IPS-20b (cell line): ENCODE measurements at regions not wholly inside any gene's neighbourhood (a gene's known extent, or its start where the extent isn't known, plus 50 kb on each side); places are given as distances from the start of the nearest gene placed in this dataset.

Experiments used
- H3K27ac ChIP-seq: one replicate; pipeline ENCODE4 v1.5.1; 2013; ENCODE audit warnings: low read length
- H3K27me3 ChIP-seq: 2 replicates; pipeline ENCODE4 v1.6.1; 2013; ENCODE audit warnings: mild to moderate bottlenecking, low read length, inconsistent platforms; ENCODE audit not compliant: insufficient read depth
- H3K36me3 ChIP-seq: 2 replicates; pipeline ENCODE4 v1.6.1; 2013; ENCODE audit warnings: low read depth, mild to moderate bottlenecking, inconsistent platforms, low read length, moderate library complexity; ENCODE audit not compliant: insufficient read depth
- H3K4me1 ChIP-seq: 2 replicates; pipeline ENCODE4 v1.6.1; 2013; ENCODE audit warnings: mild to moderate bottlenecking, control low read depth, inconsistent platforms, low read length, moderate library complexity; ENCODE audit not compliant: insufficient read depth
- H3K4me3 ChIP-seq: 2 replicates; pipeline ENCODE4 v1.5.1; 2013; ENCODE audit warnings: mild to moderate bottlenecking, low read length, inconsistent platforms
- H3K9ac ChIP-seq: 2 replicates; pipeline ENCODE4 v1.6.1; 2013; ENCODE audit warnings: low read depth, mild to moderate bottlenecking, inconsistent platforms, low read length, moderate library complexity
- H3K9me3 ChIP-seq: 2 replicates; pipeline ENCODE4 v1.6.1; 2013; ENCODE audit warnings: mild to moderate bottlenecking, low read depth, low read length, inconsistent platforms; ENCODE audit not compliant: insufficient read depth

DNA sequence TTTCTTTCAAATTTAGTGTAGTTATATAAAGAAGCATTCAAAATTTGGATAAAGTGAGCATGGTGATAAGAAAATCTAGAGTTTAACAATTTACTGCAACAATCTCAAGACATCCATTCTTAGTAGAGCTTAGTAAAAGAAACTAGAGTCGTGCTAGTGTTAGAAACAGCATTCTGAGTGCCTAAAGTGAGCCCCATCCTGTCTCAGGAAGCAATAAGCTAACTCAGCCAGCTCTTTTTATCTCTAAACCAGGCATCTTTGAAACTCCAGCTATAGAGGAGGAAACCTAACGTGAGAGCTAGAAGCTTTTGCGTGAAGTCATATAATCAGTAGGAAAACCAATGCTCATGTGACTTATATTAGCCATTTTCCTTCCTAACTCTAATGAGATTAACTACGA, 1187.1 kb upstream of the EPHA6 start:
- Histone ChIP-seq H3K9me3 (no peaks in the 10 kb centered on the region), H3K4me1 (peaks cover 10% of the 10 kb centered on the region; the same call in 1 of the 2 replicates), H3K9ac (no peak overlapping the region), H3K36me3 (no peaks in the 10 kb centered on the region), H3K27me3 (no peaks in the 10 kb centered on the region), H3K4me3 (no peak overlapping the region), H3K27ac (no peak overlapping the region)

DNA sequence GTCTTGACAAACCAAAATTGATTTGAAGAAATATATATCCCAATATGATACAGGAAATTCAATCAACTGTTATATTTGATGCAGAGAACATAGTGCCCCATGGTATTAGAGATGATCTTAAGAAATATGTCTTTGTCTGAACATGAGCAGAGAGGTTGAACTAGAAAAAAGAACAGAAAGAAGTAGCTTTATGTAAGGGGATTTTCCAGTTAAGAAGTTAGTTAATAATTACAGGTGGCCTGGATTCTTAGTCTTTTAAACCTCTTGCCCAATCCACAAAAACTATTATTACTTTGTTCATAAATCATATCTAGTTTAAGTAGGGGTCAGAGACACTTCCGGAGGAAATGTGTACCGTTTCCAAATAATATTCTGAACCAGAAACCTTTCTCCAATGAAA, 1186.7 kb upstream of the EPHA6 start:
- H3K27me3 ChIP-seq = no peaks in the 10 kb centered on the region
- no peak overlapping the region for H3K27ac ChIP-seq
- no peaks in the 10 kb centered on the region for H3K9me3 ChIP-seq
- H3K4me3 ChIP-seq = no peak overlapping the region
- peaks cover 10% of the 10 kb centered on the region; the same call in 1 of the 2 replicates for H3K4me1 ChIP-seq
- no peak overlapping the region for H3K9ac ChIP-seq
- no peaks in the 10 kb centered on the region for H3K36me3 ChIP-seq

DNA sequence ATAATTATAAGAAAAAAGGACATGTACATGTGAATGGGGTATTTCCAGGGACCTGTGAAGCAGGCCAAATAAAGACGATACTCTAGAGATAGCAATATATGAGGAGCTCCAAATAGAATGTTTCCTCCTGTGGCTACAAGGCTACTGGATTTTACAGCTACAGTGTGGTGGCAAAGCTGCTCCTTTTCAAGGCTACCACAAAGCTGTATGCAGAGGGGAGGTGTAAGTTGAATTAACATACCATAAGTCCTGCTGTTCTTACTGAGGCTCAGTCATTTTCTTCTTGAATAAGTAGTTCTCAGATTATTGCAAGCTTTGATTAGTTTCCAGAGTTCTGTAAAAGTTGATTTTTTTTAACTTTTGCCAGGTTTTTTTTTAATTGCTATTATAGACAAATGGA, 1184.6 kb upstream of the EPHA6 start:
- H3K9ac ChIP-seq = no peak overlapping the region
- no peaks in the 10 kb centered on the region for H3K36me3 ChIP-seq
- H3K4me3 ChIP-seq = no peak overlapping the region
- H3K9me3 ChIP-seq = no peaks in the 10 kb centered on the region
- peaks cover 10% of the 10 kb centered on the region; the same call in 1 of the 2 replicates for H3K4me1 ChIP-seq
- no peak overlapping the region for H3K27ac ChIP-seq
- H3K27me3 ChIP-seq = no peaks in the 10 kb centered on the region

DNA sequence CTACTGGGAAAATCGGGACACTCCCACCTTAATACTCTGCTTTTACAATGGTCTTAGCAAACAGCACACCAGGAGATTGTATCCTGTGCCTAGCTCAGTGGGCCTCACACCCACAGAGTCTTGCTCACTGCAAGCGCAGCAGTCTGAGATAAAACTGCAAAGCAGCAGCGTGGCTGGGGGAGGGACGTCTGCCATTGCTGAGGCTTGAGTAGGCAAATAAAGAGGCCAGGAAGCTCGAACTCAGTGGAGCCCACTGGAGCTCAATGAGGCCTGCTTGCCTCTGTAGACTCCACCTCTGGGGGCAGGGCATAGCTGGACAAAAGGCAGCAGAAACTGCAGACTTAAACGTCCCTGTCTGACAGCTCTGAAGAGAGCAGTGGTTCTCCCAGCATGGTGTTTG, 1169.1 kb upstream of the EPHA6 start:
- H3K9me3 ChIP-seq = peaks cover 8% of the 10 kb centered on the region
- H3K27me3 ChIP-seq = no peaks in the 10 kb centered on the region
- H3K9ac ChIP-seq = no peak overlapping the region
- no peak overlapping the region for H3K4me3 ChIP-seq
- H3K36me3 ChIP-seq = no peaks in the 10 kb centered on the region
- H3K4me1 ChIP-seq = no peaks in the 10 kb centered on the region
- H3K27ac ChIP-seq = no peak overlapping the region

DNA sequence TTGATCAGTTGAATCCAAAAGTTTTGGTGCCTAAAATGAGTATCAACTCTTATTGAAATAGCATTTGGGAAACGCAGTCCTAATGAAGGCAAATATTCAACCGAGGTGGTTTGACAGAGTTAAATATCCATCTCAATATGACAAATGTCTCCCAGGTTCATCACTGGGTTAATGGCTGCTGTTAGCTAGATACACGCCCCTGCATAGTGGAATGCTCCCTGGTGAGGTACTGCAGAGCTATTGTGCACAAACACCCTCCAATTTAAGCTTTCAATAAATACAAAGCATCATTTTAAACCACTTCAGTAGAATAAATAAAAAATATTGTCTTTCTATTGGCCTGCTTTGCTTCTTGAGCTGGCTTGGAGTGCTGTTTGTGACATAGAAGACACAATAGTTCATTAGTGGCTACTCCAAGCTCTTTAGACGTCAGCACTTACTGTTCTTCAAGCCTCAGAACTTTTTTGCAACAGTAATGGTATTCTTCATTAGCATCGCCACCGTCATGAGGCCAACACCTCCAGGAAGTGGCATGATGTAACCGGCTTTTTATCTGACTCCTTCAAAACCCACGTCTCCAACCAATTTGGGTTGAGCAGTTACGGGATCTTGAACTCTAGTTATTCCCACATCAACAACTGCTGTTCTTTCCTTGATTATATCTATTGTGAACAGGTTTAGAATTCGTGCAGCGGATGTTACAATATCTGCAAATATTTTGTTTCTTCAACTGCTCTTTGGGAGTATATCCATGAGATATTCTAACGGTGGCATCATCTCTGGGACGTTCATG, 1159.6 kb upstream of the EPHA6 start:
- no peaks in the 10 kb centered on the region for H3K36me3 ChIP-seq
- H3K27me3 ChIP-seq = no peaks in the 10 kb centered on the region
- no peaks in the 10 kb centered on the region for H3K4me1 ChIP-seq
- H3K9ac ChIP-seq = no peak overlapping the region
- no peak overlapping the region for H3K27ac ChIP-seq
- no peaks in the 10 kb centered on the region for H3K9me3 ChIP-seq
- H3K4me3 ChIP-seq = no peak overlapping the region

DNA sequence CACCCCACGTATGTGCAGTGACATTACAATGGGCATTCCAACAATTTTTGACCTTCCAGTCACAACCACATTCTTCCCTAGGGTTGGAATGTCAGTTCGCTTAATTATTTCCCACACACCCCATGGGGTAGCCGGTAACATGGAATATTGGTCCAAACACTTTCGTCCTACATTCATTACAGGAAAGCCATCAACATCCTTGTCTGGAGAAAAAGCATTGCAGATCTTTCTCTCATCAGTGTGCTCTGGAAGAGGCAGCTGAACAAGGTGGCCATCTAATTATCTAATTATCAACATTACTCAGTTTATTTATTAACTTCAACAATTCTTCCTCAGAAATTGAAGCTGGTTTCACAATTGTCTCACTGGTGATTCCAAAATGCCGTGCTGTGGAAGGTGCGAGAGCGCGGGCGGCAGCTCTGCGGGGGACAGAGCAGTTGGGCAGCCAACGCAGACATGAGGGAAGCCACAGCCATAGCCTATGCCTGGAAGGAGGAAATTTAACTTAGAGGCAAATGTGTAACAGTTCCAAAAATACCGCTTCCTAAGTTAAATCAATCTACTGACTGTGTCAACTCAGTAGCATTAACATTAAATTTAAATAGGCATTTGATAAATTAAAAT, 1158.9 kb upstream of the EPHA6 start:
- Histone ChIP-seq H3K4me1 (no peaks in the 10 kb centered on the region), H3K4me3 (no peak overlapping the region), H3K9me3 (no peaks in the 10 kb centered on the region), H3K9ac (no peak overlapping the region), H3K27ac (no peak overlapping the region), H3K36me3 (no peaks in the 10 kb centered on the region), H3K27me3 (no peaks in the 10 kb centered on the region)

DNA sequence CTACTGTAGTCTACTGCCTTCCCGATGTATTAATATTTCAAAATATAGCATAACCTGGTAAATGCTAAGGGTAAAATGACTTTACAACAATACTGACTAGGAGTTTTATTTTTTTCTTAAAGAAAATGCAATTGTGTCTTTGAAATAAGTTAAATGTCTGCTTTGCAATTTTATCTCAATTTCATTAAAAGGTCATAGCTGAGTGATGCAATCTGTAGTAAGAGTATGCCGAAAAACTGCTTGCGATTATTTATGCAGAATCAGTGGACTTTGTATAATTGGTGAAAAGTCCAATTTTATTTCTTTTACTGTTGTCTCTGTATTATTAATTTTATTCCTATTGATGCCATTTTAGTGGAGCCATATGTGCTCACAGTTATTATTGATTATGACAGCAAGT, 1143.6 kb upstream of the EPHA6 start:
- no peak overlapping the region for H3K4me3 ChIP-seq
- H3K4me1 ChIP-seq = no peaks in the 10 kb centered on the region
- no peak overlapping the region for H3K9ac ChIP-seq
- no peaks in the 10 kb centered on the region for H3K27me3 ChIP-seq
- no peak overlapping the region for H3K27ac ChIP-seq
- no peaks in the 10 kb centered on the region for H3K36me3 ChIP-seq
- no peaks in the 10 kb centered on the region for H3K9me3 ChIP-seq

DNA sequence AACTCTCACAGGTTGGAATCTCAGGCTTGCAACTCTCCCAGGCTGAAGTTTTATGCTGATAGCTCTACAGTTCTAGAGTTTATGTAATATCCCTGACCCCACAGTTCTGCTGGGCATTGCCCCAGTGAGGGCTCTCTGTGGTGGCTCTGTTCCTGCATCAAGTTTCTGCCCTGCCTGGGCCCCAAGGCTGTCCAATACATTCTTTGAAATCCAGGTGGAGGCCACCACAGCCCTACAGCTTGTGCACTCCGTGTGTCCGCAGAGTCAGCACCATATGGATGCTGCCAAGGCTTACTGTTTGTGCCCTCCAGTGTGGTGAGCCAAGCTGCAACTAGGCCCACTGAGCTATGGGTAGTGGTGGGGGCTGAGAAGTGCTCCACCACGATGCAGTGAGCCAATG, 1141.2 kb upstream of the EPHA6 start:
- Histone ChIP-seq H3K27ac (no peak overlapping the region), H3K4me3 (no peak overlapping the region), H3K9ac (no peak overlapping the region), H3K36me3 (no peaks in the 10 kb centered on the region), H3K9me3 (no peaks in the 10 kb centered on the region), H3K4me1 (no peaks in the 10 kb centered on the region), H3K27me3 (no peaks in the 10 kb centered on the region)

DNA sequence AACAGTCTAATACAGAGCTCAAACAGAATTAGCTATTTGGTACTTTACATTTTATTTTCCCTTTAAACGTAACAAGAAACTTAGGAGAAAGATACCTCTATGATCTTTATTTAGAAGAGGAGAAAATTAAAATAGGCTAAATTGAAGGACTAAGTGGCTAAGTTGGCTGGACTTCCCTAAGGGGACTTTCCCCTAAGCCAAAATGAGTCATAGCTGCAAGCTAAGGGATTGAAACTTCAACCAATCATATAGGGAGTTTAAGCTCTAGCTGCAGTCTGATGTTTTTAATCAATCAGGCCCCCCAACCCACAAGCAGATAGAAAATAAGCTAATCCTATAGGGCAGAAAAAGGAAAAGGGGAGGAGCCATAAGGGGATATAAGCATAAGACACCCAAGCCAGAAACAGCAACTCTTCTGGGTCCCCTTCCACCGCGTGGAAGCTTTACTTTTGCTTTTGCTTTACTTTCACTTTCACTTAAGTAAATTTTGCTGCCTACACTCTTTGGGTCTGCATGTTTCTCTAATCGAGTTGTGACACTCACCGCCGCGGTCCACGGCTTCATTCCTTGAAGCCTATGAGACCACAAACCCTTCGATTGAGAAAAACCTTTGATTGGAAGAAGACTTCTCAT, 1108.5 kb upstream of the EPHA6 start:
- H3K27me3 ChIP-seq = no peaks in the 10 kb centered on the region
- H3K9ac ChIP-seq = no peak overlapping the region
- no peaks in the 10 kb centered on the region for H3K36me3 ChIP-seq
- H3K4me3 ChIP-seq = no peak overlapping the region
- peaks cover 6% of the 10 kb centered on the region; the same call in 1 of the 2 replicates for H3K9me3 ChIP-seq
- no peak overlapping the region for H3K27ac ChIP-seq
- no peaks in the 10 kb centered on the region for H3K4me1 ChIP-seq

DNA sequence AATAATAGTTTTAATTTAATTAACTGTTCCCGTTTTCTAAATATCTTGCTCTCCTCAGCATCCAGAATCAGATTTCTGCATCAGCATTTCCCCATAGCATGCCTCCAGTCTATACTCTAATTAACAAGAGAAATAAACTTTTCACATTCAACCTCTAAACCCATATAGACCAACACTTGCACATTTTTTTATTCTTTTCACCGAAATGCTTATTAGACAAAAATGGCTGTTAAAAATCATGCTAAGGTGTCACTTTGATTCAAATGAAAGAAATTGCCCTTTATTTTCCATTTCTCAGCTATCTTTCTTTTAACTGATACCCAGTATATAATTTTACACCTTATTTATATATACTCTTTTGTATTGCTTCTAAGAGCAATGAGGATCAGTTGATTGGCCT, 1107.1 kb upstream of the EPHA6 start:
- Histone ChIP-seq H3K9ac (no peak overlapping the region), H3K4me3 (no peak overlapping the region), H3K27me3 (no peaks in the 10 kb centered on the region), H3K36me3 (no peaks in the 10 kb centered on the region), H3K9me3 (peaks cover 6% of the 10 kb centered on the region; the same call in 1 of the 2 replicates), H3K27ac (no peak overlapping the region), H3K4me1 (no peaks in the 10 kb centered on the region)

DNA sequence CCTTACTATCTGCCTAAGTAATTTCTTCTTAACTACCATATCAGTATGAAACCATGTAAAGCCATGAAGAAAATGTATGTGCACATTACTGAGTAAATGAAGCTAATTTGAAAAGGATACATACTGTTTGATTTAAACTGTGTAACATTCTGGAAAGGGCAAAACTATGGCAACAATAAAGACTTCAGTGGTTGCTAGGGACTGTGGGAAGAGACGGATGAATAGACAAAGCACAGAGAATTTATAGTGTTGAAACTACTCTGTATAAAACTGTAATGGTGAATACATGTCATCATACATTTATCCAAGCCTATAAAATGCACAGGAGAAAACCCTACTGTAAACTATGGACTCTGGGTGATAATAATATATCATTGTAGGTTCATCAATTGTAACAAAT, 1103.7 kb upstream of the EPHA6 start:
- Histone ChIP-seq H3K9ac (no peak overlapping the region), H3K36me3 (no peaks in the 10 kb centered on the region), H3K4me3 (no peak overlapping the region), H3K27ac (no peak overlapping the region), H3K27me3 (no peaks in the 10 kb centered on the region), H3K9me3 (no peaks in the 10 kb centered on the region), H3K4me1 (peaks cover 6% of the 10 kb centered on the region)

DNA sequence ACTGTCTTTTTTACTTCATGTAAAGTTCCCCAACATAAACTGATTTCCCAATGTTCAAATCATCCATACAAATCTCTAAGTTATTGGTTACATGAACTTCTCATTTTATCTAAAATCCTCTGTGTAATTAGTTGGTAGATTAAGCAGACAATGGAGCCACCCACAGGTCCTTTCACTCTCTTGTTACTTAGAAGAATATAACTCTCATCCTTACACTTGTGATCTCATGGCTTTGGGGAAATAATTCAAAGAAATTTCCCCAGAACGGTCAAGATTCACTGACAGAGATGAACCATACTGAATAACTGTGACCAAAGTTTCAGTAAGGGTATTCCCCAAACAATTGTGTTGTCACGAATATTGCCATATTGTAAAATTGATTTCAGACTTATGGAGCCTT, 1102.6 kb upstream of the EPHA6 start:
- Histone ChIP-seq H3K9me3 (no peaks in the 10 kb centered on the region), H3K9ac (no peak overlapping the region), H3K36me3 (no peaks in the 10 kb centered on the region), H3K27me3 (no peaks in the 10 kb centered on the region), H3K4me3 (no peak overlapping the region), H3K27ac (no peak overlapping the region), H3K4me1 (peaks cover 13% of the 10 kb centered on the region)
